Thyroid gland (tissue), 4 donors: ENCODE measurements at regions not wholly inside any gene's neighbourhood (a gene's known extent, or its start where the extent isn't known, plus 50 kb on each side); places are given as distances from the start of the nearest gene placed in this dataset.

Experiments
- POLR2A ChIP-seq, 2 donors: fragments of 450-650 bp; IDR thresholded peaks; one replicate each; pipeline ENCODE4 v1.6.1; 2017; ENCODE audit warnings: antibody characterized with exemption in 2 of 2, mild to moderate bottlenecking in 2 of 2, moderate library complexity in 1 of 2
- TF ChIP-seq, protein P1 (sequence below), 6 experiments: fragments of 200-600 bp in 3 of 6; fragments of 450-650 bp in 3 of 6; sonication (generic) in 3 of 6; IDR thresholded peaks; one replicate each; pipeline ENCODE4 v1.5.1; 2016 to 2019; ENCODE audit warnings: antibody characterized with exemption in 6 of 6, mild to moderate bottlenecking in 2 of 6, inconsistent platforms in 1 of 6, moderate library complexity in 1 of 6

DNA sequence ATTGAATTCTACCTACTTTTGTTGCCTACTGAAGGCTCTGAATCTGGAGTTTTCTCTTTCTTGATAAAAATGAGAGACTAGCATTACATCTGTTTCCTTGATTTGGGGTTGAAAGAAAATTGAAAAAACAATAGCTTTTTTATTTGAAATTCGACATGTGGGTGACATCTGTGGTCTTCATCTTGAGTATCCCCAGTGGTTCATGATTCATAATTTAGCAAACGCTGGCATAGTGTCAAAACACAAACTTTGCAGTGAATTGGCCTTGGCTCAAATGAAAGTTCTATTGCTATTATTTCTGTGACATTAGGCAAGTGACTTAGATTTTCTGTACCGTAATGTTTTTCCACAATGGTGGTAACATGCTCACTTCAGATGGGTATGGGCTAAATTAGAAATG, 747.6 kb downstream of the PCDH7 start:
- TF ChIP-seq, protein P1, sequence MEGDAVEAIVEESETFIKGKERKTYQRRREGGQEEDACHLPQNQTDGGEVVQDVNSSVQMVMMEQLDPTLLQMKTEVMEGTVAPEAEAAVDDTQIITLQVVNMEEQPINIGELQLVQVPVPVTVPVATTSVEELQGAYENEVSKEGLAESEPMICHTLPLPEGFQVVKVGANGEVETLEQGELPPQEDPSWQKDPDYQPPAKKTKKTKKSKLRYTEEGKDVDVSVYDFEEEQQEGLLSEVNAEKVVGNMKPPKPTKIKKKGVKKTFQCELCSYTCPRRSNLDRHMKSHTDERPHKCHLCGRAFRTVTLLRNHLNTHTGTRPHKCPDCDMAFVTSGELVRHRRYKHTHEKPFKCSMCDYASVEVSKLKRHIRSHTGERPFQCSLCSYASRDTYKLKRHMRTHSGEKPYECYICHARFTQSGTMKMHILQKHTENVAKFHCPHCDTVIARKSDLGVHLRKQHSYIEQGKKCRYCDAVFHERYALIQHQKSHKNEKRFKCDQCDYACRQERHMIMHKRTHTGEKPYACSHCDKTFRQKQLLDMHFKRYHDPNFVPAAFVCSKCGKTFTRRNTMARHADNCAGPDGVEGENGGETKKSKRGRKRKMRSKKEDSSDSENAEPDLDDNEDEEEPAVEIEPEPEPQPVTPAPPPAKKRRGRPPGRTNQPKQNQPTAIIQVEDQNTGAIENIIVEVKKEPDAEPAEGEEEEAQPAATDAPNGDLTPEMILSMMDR (IDR thresholded peaks at IDR 0.05): no peak
- TF ChIP-seq POLR2A (IDR thresholded peaks at IDR 0.05): no peak
